GM23248 (cell line): ENCODE measurements at regions not wholly inside any gene's neighbourhood (a gene's known extent, or its start where the extent isn't known, plus 50 kb on each side); places are given as distances from the start of the nearest gene placed in this dataset.

ENCODE experiments used
- EZH2 ChIP-seq: fragments of 200-600 bp; sonication (generic); IDR thresholded peaks from 2 replicates; pipeline ENCODE4 v1.6.1; 2018; ENCODE audit warnings: antibody characterized with exemption, mild to moderate bottlenecking; ENCODE audit not compliant: insufficient read depth, poor library complexity, severe bottlenecking
- EZH2phosphoT487 ChIP-seq: fragments of 200-600 bp; sonication (generic); IDR thresholded peaks from 2 replicates; pipeline ENCODE4 v1.6.1; 2018; ENCODE audit warnings: antibody characterized with exemption, moderate library complexity, mild to moderate bottlenecking, low read depth; ENCODE audit not compliant: insufficient read depth

DNA sequence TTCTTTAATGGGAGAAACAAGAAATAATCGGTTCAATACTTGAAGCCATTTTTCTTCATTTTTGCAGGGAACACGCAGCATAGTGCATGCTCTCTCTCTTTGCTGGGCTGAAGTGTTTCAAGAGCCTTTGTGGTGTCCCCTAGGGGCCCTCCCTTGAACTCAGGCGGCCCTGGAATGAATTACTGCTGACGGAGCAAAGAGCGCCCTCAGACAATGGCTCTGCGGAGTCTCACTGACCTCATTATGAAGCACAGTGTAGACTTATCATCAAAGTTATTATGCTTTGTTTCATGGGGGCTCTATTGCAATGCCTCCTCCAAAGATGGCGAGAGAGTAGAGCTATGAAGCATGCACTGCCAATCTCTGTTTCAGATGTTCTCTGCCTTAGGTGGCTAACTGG, 64.8 kb upstream of the ADCY2 start:
- TF ChIP-seq EZH2phosphoT487 (no peak), EZH2 (no peak)
